ENCODE measurements at regions not wholly inside any gene's neighbourhood (a gene's known extent, or its start where the extent isn't known, plus 50 kb on each side); places are given as distances from the start of the nearest gene placed in this dataset.
"Not testable (repeated sequence)": the region's sequence is repeated elsewhere in the genome, so short reads cannot be mapped to it uniquely, and the experiment has no call there.

DNA sequence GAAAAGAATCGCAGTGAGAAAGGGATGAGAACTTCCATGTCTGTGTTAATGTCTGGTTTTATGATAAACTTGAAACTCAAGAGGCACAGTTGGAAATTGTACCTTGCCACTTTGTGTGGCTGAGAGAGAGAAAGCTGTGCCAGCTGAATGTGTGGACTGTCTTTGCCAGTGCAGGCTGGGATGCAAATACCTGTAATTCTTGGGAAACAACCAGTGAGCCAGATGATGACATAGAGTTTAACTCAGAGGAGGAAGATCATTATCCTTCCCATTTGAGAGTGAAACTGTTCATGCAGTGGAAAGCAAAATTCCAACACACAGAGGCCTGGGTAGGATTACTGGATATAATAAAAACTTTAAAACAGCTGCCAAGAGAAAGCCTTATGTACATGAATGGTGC is 141.5 kb upstream of the NPAP1 start:
- not testable (repeated sequence) for DNase-seq

DNA sequence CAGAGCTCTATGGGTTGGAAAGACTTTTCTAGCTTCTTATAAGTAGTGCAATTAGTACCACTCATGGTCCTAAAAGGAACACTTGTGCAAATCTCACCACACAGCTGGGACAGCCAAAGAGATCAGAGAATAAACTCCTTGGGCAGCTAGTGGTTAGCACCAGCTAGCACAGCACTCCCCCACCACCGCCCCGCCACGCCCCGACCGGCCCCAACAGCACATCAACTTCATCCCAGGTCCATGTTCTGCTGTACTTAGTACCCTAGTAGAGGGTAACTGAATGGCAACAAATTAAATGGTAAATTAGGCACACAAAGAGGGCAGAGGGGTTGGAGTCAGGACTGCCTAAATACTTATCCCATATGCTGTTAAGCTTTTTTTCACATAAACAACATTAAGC is 118.3 kb upstream of the NPAP1 start:
- not testable (repeated sequence) for DNase-seq

- no peak for DNase-seq
These were observed 67.9 kb upstream of the NPAP1 start for GRCh38 chr15:24607636-24608035.

- DNase-seq = no peak
These were observed 57.9 kb upstream of the NPAP1 start for GRCh38 chr15:24617646-24618045.

DNA sequence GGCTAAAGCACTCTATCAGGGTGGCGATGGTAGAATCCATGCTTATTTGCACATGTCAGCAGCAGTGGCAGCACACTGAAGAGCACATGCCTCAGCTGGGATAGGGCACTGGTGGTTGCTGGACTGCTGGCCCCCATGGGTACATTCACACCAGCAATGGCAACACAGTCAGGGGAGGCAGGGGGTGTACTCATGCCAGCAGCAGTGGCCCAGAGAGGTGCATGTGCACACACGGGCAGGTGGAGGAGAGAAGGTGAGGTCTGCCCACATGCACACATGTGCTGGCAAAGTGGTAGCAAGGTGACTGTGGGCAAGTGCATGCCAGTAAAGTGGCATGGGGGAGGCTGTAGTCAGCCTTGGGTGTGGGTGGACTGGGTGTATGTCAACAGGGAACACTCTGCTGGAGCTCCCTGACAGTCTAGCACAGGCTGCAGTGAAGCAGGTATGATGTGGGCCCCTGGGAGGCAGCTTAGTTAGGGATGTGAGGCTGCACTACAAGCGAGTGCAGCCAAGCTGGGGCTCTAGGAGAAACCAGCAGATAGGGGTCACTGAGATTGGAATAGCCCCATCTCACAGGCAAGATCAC is 53.9 kb upstream of the NPAP1 start:
- no peak for DNase-seq

Data from SHP77 treated with DMSO at 0.1 percent for 48 hours (cell line).